ENCODE measurements at regions not wholly inside any gene's neighbourhood (a gene's known extent, or its start where the extent isn't known, plus 50 kb on each side); places are given as distances from the start of the nearest gene placed in this dataset.

GRCh38 chr4:122679317-122679716, 53.2 kb upstream of the BBS12 start:
- Histone ChIP-seq H3K27me3 (ENCODE audit: control insufficient read depth, insufficient read depth, low read length) (no peaks in the 10 kb centered on the region), H3K27ac (ENCODE audit: low read length) (no peak overlapping the region), H3K4me1 (ENCODE audit: control insufficient read depth, insufficient read depth, low read length) (no peaks in the 10 kb centered on the region), H3K36me3 (ENCODE audit: control insufficient read depth, insufficient read depth, low read length) (no peaks in the 10 kb centered on the region), H3K4me3 (ENCODE audit: low read depth in 2 of 2, low read length in 2 of 2) (no peak overlapping the region), H3K9me3 (ENCODE audit: control insufficient read depth, insufficient read depth, low read depth, low read length) (no peaks in the 10 kb centered on the region)
- DNase-seq (ENCODE audit: low read depth, low spot score) (no peak), ATAC-seq (no peak)
- intact Hi-C loops (cut with micrococcal nuclease; ENCODE audit: unreplicated experiment), result no loop called here
- TF ChIP-seq POLR2AphosphoS5 (IDR thresholded peaks at IDR 0.05; ENCODE audit: low read depth, low read length), result no peak
- no peak for TF ChIP-seq CTCF (IDR thresholded peaks at IDR 0.05)
- no peak for TF ChIP-seq SIN3A (IDR thresholded peaks at IDR 0.05; ENCODE audit: borderline replicate concordance, insufficient read depth, low read depth, low read length)
- TF ChIP-seq, protein P1, sequence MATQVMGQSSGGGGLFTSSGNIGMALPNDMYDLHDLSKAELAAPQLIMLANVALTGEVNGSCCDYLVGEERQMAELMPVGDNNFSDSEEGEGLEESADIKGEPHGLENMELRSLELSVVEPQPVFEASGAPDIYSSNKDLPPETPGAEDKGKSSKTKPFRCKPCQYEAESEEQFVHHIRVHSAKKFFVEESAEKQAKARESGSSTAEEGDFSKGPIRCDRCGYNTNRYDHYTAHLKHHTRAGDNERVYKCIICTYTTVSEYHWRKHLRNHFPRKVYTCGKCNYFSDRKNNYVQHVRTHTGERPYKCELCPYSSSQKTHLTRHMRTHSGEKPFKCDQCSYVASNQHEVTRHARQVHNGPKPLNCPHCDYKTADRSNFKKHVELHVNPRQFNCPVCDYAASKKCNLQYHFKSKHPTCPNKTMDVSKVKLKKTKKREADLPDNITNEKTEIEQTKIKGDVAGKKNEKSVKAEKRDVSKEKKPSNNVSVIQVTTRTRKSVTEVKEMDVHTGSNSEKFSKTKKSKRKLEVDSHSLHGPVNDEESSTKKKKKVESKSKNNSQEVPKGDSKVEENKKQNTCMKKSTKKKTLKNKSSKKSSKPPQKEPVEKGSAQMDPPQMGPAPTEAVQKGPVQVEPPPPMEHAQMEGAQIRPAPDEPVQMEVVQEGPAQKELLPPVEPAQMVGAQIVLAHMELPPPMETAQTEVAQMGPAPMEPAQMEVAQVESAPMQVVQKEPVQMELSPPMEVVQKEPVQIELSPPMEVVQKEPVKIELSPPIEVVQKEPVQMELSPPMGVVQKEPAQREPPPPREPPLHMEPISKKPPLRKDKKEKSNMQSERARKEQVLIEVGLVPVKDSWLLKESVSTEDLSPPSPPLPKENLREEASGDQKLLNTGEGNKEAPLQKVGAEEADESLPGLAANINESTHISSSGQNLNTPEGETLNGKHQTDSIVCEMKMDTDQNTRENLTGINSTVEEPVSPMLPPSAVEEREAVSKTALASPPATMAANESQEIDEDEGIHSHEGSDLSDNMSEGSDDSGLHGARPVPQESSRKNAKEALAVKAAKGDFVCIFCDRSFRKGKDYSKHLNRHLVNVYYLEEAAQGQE (IDR thresholded peaks at IDR 0.05; ENCODE audit: insufficient read depth in 1 of 2, low read depth in 2 of 2, low read length in 1 of 2), result no peak
- no peak for TF ChIP-seq TCF7L2 (IDR thresholded peaks at IDR 0.05; ENCODE audit: low read depth, low read length)
- CTCF ChIA-PET, result no interaction called here
- in situ Hi-C loops (cut with HindIII; ENCODE audit: low pct_unique_long_range_greater_than_20kb, low sequenced_read_pairs), result no loop called here
- BruUV-seq (replicated peaks), result no TSS peak
- POLR2A ChIA-PET, result interaction anchor here (0.6 kb wide), 1 partner anchor 25 kb away, joined by 3 read pairs; no protein-coding TSS in a partner anchor

DNA sequence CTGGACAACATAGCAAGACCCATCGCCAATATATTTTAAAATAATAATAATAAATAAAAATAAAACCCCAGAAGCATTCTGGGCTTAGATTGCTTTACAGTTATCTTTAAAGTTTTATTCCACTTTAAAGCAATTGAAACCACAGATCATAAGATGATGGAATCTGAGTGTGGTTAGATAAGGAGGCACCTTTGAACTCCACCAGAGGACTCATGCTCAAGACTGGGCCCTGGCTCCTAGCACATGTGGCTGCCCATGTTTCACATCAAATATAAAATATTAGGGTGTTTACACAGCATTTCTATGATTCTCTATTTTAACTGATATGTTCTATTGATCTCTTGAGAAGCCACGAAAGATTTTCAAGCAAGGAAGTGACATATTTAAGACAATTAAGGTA, 52.6 kb upstream of the BBS12 start:
- in situ Hi-C loops (cut with HindIII; ENCODE audit: low pct_unique_long_range_greater_than_20kb, low sequenced_read_pairs) (no loop called here), intact Hi-C loops (cut with micrococcal nuclease; ENCODE audit: unreplicated experiment) (no loop called here)
- no TSS peak for BruUV-seq (replicated peaks)
- DNase-seq (ENCODE audit: low read depth, low spot score), result no peak
- CTCF ChIA-PET, result no interaction called here
- Histone ChIP-seq H3K27ac (ENCODE audit: low read length) (no peak overlapping the region), H3K4me1 (ENCODE audit: control insufficient read depth, insufficient read depth, low read length) (no peaks in the 10 kb centered on the region), H3K36me3 (ENCODE audit: control insufficient read depth, insufficient read depth, low read length) (no peaks in the 10 kb centered on the region), H3K4me3 (ENCODE audit: low read depth in 2 of 2, low read length in 2 of 2) (no peak overlapping the region), H3K27me3 (ENCODE audit: control insufficient read depth, insufficient read depth, low read length) (no peaks in the 10 kb centered on the region), H3K9me3 (ENCODE audit: control insufficient read depth, insufficient read depth, low read depth, low read length) (no peaks in the 10 kb centered on the region)
- TF ChIP-seq CTCF (IDR thresholded peaks at IDR 0.05) (no peak), SIN3A (IDR thresholded peaks at IDR 0.05; ENCODE audit: borderline replicate concordance, insufficient read depth, low read depth, low read length) (no peak), TCF7L2 (IDR thresholded peaks at IDR 0.05; ENCODE audit: low read depth, low read length) (no peak), POLR2AphosphoS5 (IDR thresholded peaks at IDR 0.05; ENCODE audit: low read depth, low read length) (no peak)
- TF ChIP-seq, protein P1 (IDR thresholded peaks at IDR 0.05; ENCODE audit: insufficient read depth in 1 of 2, low read depth in 2 of 2, low read length in 1 of 2), result no peak
- no peak for ATAC-seq
- POLR2A ChIA-PET, result interaction anchor here (0.6 kb wide), 1 partner anchor 25 kb away, joined by 3 read pairs; no protein-coding TSS in a partner anchor
